ENCODE measurements at regions not wholly inside any gene's neighbourhood (a gene's known extent, or its start where the extent isn't known, plus 50 kb on each side); places are given as distances from the start of the nearest gene placed in this dataset.
A peak's percentile ranks its signal among the peaks of the same experiment; 100 is the strongest.

- no peak for DNase-seq (ENCODE audit: low spot score)
Measured at GRCh38 chr2:191559569-191559968, 118.4 kb upstream of the NABP1 start.

GRCh38 chr2:191560411-191560980, 117.4 kb upstream of the NABP1 start:
- DNase-seq (ENCODE audit: low spot score) = no peak

GRCh38 chr2:191565120-191565519, 112.8 kb upstream of the NABP1 start:
- DNase-seq (ENCODE audit: low spot score) = no peak

DNA sequence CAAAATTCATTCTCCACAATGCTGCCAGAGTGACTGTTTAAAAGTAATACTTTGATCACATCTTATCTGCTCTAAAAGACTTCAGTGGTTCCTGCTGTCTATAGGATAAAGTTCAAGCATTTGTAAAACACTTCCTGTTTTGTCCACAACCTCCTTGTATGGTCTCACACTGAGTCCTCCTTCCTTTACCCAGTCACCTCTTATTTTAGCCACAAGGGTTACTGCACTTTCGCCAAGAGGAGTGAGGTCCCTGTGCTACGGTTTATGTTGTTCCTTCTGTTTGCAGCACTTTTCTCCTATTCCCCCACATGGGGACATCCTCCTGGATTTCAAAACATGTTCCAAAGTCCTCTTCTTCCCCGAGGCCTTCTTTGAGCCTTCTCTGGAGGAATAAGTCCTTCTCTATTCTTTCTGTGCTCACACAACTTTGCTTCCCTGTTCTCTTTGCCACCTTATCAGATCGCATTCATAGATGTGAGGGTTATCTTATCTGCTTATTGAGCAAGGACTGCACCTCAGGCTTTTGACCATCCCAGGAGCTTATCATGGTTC, 112.2 kb upstream of the NABP1 start:
- DNase-seq (ENCODE audit: low spot score) = no peak

DNA sequence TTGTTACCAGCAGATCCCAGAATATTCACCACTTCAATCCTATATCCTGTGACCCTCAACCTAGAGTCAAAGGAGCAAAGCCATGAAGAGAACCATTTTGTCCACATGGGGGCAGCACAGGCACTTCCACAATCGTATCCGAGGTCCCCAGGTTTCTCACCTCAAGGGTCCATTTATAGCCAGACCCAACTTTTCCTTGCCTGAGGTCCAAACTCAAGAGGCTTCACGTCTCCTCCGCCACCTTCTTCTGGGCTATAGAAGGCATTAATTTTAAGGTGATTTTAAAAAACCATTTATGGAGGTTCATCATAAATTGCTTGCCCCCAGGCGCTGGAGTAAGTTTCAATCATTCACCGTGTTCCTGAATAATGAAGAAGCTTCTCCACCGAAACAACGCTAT, 111.6 kb upstream of the NABP1 start:
- peak; percentile 51 for DNase-seq (ENCODE audit: low spot score)

GRCh38 chr2:191567206-191567605, 110.7 kb upstream of the NABP1 start:
- no peak for DNase-seq (ENCODE audit: low spot score)

DNA sequence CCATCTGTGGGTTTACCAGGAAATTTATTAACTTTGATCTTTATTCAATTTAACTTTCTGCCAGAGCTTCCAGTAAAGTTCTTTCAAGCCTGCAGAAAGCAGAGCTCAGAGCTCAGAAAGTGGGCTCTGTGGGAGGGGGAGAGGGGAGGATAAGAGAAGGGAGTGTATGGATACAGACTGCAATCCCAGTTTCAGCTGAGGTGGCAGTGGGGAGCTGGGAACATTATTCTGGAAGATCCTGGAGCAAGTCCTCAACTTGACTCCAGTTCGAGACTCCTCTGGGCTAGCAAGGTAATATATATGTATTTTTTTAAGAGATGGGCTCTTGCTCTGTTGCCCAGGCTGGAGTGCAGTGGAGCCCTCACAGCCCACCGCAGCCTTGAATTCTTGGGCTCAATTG, 108.9 kb upstream of the NABP1 start:
- DNase-seq (ENCODE audit: low spot score) = no peak

DNA sequence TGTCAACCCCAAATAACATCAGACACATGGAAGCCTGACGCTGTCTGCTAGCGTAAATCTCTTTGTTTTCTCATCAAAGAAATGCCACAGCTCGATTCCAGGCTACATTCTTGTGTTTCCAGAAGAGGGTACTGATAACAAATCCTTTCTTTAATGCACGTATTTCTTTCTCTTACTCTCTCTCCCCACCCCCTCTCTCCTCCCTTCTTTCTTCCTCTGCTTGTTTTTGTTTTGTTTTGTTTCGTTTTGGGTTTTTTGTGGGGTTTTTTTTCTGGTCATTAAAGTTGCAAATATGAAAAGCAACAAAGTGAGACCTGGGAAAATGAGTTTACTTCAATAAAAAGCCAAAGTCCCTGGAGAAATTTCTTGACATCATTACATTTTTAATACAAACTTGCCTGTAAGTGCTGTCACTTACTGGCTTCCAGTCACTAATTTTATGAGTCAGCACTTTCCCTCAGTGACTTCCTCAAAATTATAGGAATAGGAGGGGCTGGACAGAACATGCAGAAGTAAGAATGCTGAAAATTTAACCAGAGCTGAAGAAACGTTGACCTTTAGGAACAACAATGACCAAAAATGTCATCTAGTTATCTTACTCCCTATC, 106.7 kb upstream of the NABP1 start:
- DNase-seq (ENCODE audit: low spot score) = no peak

DNA sequence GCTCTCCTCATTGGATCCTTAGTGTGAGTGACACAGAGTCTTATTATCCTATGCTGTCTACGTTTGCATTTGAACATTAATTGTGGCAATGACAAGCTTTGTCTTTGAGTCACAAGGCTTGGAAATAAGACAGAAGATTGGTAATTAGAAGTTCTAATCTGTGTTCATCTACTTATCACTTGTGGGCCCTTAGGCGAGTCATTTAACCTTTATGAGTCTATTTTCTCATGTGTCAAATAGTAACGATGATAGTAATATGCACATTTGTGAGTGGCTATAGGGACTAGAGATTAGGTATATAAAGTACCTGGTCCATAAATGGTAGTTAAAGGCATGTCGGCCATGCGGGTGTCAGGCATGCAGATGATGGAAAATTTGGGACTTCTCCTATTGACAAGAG, 105.6 kb upstream of the NABP1 start:
- DNase-seq (ENCODE audit: low spot score) = no peak

DNA sequence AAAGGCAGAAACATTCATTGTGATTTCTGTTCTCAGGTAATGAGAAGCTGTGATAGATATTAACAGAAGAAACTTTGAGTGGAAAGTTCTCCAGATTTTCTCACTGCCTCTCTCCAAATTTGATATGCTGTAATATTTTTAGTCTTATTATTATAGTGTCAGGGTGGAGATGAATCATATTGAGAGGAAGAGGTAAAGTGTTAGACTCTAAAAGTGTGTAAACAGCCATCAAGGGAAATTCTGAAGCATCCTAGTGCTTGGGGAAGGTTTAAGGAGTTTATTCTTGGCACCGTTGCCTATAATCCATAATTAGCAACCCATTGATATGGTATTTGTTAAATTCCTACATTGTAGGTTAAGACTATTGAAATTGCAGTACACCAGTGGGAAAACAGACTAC, 104.7 kb upstream of the NABP1 start:
- no peak for DNase-seq (ENCODE audit: low spot score)

GRCh38 chr2:191574232-191574631, 103.7 kb upstream of the NABP1 start:
- no peak for DNase-seq (ENCODE audit: low spot score)

GRCh38 chr2:191577605-191578004, 100.3 kb upstream of the NABP1 start:
- DNase-seq (ENCODE audit: low spot score) = no peak

DNA sequence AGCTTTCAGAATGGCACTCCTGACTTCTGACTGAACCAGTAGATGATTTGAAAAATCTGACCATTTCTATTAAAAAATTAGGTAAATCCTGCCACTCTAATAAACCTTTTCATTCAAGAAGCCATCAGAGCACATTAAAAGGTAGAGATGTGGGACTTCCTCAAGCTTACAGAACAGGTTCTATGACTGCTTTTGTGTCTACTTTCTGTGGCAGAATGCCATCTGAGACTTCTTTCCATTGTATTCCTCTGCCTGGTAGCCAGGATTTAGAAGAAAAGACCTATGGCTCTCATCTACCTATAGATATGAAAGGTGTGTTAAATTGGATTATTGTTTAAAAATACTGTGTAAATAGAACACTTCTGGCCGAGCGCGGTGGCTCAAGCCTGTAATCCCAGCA, 99.9 kb upstream of the NABP1 start:
- DNase-seq (ENCODE audit: low spot score) = no peak

DNA sequence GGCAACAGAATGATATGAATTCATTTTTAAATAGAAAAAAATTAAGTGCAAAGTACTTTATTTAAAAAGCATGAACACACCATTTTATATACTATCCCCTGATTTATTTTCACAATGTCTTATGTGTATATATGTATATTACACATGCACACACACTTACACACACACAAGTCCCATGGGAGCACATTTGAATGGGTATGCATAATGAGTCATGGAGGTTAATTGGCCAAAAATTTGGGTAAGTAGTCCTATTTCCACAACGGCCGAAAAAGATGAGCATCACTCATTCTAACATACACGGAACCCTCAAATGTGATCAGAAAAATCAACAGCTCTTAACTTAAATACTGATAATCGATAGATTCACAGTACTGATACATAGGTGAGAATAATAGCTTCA, 97.4 kb upstream of the NABP1 start:
- no peak for DNase-seq (ENCODE audit: low spot score)

DNA sequence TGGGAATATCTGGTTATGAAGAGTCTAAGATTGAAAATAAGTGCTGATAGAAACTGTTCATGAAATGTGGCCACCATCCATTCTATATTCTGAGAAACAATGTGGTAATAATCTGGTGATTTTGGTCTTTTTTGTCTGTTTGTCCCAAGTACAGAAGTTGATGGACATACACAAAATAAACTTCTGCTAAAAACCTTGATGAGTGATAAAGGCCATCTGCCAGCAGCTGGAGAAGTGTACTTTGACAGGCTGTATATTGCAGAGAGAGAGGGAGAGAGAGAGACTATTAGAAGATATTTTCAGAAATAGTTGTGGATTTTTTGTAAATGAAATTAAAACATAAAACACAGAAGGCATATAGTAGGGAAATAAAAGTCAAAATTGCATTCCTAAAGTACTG, 96.9 kb upstream of the NABP1 start:
- no peak for DNase-seq (ENCODE audit: low spot score)

GRCh38 chr2:191582355-191582754, 95.6 kb upstream of the NABP1 start:
- no peak for DNase-seq (ENCODE audit: low spot score)

- no peak for DNase-seq (ENCODE audit: low spot score)
Measured at GRCh38 chr2:191591025-191591424, 86.9 kb upstream of the NABP1 start.

- no peak for DNase-seq (ENCODE audit: low spot score)
Measured at GRCh38 chr2:191593622-191594385, 84.1 kb upstream of the NABP1 start.

- no peak for DNase-seq (ENCODE audit: low spot score)
Measured at GRCh38 chr2:191597186-191597751, 80.7 kb upstream of the NABP1 start.

GRCh38 chr2:191598296-191598695, 79.6 kb upstream of the NABP1 start:
- no peak for DNase-seq (ENCODE audit: low spot score)

DNA sequence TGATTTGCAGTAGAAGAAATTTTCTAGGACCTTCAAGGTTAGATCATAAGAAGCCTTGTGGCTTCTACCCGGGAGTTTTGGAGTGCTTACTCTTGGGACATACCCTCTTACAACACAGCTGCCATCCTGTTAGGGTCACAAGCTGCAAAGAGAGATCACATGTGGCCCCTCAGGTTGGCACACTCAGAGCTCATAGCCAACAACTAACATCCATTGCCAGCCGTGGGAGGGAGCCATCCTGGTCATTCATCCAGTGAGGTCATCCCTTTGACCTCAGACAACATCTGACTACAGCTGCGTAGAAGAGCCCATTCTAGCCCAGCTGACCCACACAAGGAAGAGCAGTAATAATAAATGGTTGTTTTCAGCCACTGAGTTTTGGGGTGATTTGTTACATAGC, 76.9 kb upstream of the NABP1 start:
- DNase-seq (ENCODE audit: low spot score) = no peak

GRCh38 chr2:191604154-191604553, 73.8 kb upstream of the NABP1 start:
- no peak for DNase-seq (ENCODE audit: low spot score)

DNA sequence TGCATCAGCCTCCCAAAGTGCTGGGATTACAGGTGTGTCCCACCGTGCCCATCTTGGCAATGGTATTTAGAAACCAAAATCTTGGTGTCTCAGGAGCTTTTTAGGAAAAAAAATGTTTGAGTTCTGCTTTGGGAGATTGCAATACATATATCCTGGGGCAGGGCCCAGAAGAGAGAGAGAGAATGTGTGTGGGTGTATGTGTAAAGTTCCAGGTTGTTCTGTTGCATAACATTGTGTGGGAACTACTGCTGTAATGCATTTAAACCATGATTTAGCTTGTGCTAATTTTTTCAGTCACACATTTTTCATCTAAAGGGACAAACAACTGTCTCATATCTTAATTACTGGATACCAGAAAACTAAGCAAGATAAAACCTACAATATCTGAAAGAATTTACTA, 70.8 kb upstream of the NABP1 start:
- DNase-seq (ENCODE audit: low spot score) = no peak
